Activated T-cell treated with anti-CD3 and anti-CD28 coated beads, Interleukin-2, amount 50 U/mL, for 4 hours (primary cell): ENCODE measurements at regions not wholly inside any gene's neighbourhood (a gene's known extent, or its start where the extent isn't known, plus 50 kb on each side); places are given as distances from the start of the nearest gene placed in this dataset.
"Not testable (repeated sequence)": the region's sequence is repeated elsewhere in the genome, so short reads cannot be mapped to it uniquely, and the experiment has no call there.

Experiments
- ATAC-seq, 2 donors: fragments of 200-7000 bp; cut with Tn5 transposase; one replicate each; pipeline ENCODE4 v1.10.0; 2021
- DNase-seq: peaks from one replicate; pipeline ENCODE4 v3.0.0-alpha.2; 2020
- H3K27me3 Mint-ChIP-seq: one replicate; pipeline ENCODE4 v1.8.0; 2021; ENCODE audit warnings: low read depth, mixed read lengths
- H3K36me3 Mint-ChIP-seq: one replicate; pipeline ENCODE4 v1.8.0; 2022; ENCODE audit warnings: mixed read lengths; ENCODE audit not compliant: insufficient read depth
- H3K4me1 Mint-ChIP-seq: one replicate; pipeline ENCODE4 v1.8.0; 2021; ENCODE audit warnings: low read depth, mixed read lengths
- H3K4me3 Mint-ChIP-seq: one replicate; pipeline ENCODE4 v1.8.0; 2021; ENCODE audit warnings: mild to moderate bottlenecking, moderate library complexity, mixed read lengths
- H3K9me3 Mint-ChIP-seq: one replicate; pipeline ENCODE4 v1.8.0; 2021; ENCODE audit warnings: mixed read lengths

DNA sequence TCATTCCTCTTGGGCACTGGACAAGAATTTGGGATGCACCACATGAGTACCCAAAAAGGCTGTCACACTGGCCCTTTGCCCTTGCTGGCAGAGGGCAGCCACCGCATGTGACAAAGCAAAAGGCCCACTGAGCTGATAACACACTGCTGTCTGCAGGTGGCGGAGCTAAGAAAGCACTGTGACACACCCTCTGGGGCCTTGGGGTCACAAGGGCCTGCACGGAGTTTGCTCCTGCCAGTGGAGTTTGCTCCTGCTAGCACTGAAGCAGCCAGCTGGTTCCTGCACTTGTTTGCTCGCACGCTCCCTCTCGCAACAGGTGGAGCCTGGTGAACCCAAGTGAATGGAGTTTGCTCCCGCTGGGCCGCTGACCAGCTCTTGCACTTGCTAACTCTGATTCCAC lies 132.6 kb downstream of the LCA5 start:
- Mint-ChIP-seq H3K4me3 (no peak overlapping the region), H3K4me1 (no peaks in the 10 kb centered on the region), H3K9me3 (no peaks in the 10 kb centered on the region), H3K27me3 (no peaks in the 10 kb centered on the region), H3K36me3 (no peaks in the 10 kb centered on the region)
- no peak for DNase-seq
- ATAC-seq = no peak

GRCh38 chr6:79404261-79404660 lies 133.0 kb downstream of the LCA5 start:
- Mint-ChIP-seq H3K4me3 (no peak overlapping the region), H3K9me3 (no peaks in the 10 kb centered on the region), H3K4me1 (no peaks in the 10 kb centered on the region), H3K36me3 (no peaks in the 10 kb centered on the region), H3K27me3 (no peaks in the 10 kb centered on the region)
- ATAC-seq (no peak), DNase-seq (no peak)

- ATAC-seq = no peak
- Mint-ChIP-seq H3K4me1 (no peaks in the 10 kb centered on the region), H3K4me3 (no peak overlapping the region), H3K27me3 (no peaks in the 10 kb centered on the region), H3K9me3 (no peaks in the 10 kb centered on the region), H3K36me3 (no peaks in the 10 kb centered on the region)
- no peak for DNase-seq
Observed at GRCh38 chr6:79403563-79403962, 133.7 kb downstream of the LCA5 start.

GRCh38 chr6:79403086-79403485 lies 134.1 kb downstream of the LCA5 start:
- H3K36me3 Mint-ChIP-seq = no peaks in the 10 kb centered on the region
- H3K27me3 Mint-ChIP-seq = no peaks in the 10 kb centered on the region
- no peak overlapping the region for H3K4me3 Mint-ChIP-seq
- no peak for ATAC-seq
- H3K4me1 Mint-ChIP-seq = no peaks in the 10 kb centered on the region
- no peak for DNase-seq
- no peaks in the 10 kb centered on the region for H3K9me3 Mint-ChIP-seq

DNA sequence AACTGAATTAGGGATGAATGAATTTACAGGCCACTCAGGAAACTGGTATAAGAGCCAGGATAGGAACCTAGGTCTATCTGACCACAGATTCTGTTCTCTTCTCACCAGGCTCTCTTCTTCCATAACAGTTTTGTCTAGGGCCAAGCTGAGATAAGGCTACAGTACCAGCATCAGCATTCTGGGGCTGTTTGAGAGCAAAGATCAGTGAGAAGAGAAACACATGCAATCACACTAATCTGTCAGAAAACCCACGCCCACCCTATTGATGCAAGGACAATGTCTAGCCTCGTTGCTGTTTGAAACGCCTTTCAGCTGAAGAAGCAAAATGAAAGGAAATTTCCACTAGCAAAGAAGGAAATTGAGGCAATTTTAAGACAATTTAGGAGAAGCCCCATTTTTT lies 137.7 kb downstream of the LCA5 start:
- DNase-seq (no peak), ATAC-seq (no peak)
- H3K4me3 Mint-ChIP-seq = no peak overlapping the region

GRCh38 chr6:79398617-79399016 lies 138.6 kb downstream of the LCA5 start:
- H3K9me3 Mint-ChIP-seq, H3K4me3 Mint-ChIP-seq, H3K4me1 Mint-ChIP-seq, ATAC-seq, DNase-seq, H3K36me3 Mint-ChIP-seq, H3K27me3 Mint-ChIP-seq: not testable (repeated sequence)

More for the DNA sequence above, 137.7 kb downstream of the LCA5 start:
- Mint-ChIP-seq H3K9me3 (no peaks in the 10 kb centered on the region), H3K36me3 (no peaks in the 10 kb centered on the region), H3K27me3 (peaks cover 2% of the 10 kb centered on the region), H3K4me1 (no peaks in the 10 kb centered on the region)

- Mint-ChIP-seq H3K9me3 (peaks cover 5% of the 10 kb centered on the region), H3K36me3 (no peaks in the 10 kb centered on the region), H3K27me3 (peaks cover 2% of the 10 kb centered on the region), H3K4me1 (no peaks in the 10 kb centered on the region), H3K4me3 (no peak overlapping the region)
- ATAC-seq (no peak), DNase-seq (no peak)
Observed at GRCh38 chr6:79396625-79397024, 140.6 kb downstream of the LCA5 start.

- Mint-ChIP-seq H3K27me3 (peaks cover 2% of the 10 kb centered on the region), H3K36me3 (no peaks in the 10 kb centered on the region), H3K4me1 (no peaks in the 10 kb centered on the region), H3K9me3 (peaks cover 5% of the 10 kb centered on the region), H3K4me3 (no peak overlapping the region)
- DNase-seq (no peak), ATAC-seq (no peak)
Observed at GRCh38 chr6:79394690-79395089, 142.5 kb downstream of the LCA5 start.

- DNase-seq (no peak), ATAC-seq (no peak)
- Mint-ChIP-seq H3K4me3 (no peak overlapping the region), H3K27me3 (peaks cover 2% of the 10 kb centered on the region), H3K36me3 (no peaks in the 10 kb centered on the region), H3K4me1 (no peaks in the 10 kb centered on the region), H3K9me3 (peaks cover 8% of the 10 kb centered on the region)
Observed at GRCh38 chr6:79392094-79392493, 145.1 kb downstream of the LCA5 start.

DNA sequence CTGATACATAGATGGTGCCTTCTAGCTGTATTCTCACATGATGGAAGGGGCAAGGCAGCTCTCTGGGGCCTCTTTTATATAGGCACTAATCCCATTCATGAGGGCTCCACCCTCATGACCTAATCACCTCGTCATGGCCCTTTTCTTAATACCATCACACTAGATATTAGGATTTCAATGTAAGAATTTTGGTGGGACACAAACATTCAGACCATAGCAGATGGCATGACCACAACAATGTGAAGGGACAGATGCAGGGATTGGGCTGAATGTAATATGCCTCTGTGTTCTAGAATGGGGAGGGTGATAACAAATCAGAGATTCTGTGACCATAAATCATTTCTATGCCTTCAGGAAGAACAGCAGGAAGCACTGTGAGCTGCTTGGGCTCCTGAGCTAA lies 145.8 kb downstream of the LCA5 start:
- H3K4me3 Mint-ChIP-seq = no peak overlapping the region
- H3K27me3 Mint-ChIP-seq = peaks cover 2% of the 10 kb centered on the region
- ATAC-seq (no peak), DNase-seq (no peak)
- H3K9me3 Mint-ChIP-seq = peaks cover 8% of the 10 kb centered on the region
- H3K36me3 Mint-ChIP-seq = no peaks in the 10 kb centered on the region
- no peaks in the 10 kb centered on the region for H3K4me1 Mint-ChIP-seq

- Mint-ChIP-seq H3K4me1 (no peaks in the 10 kb centered on the region), H3K27me3 (no peaks in the 10 kb centered on the region), H3K4me3 (no peak overlapping the region), H3K9me3 (peaks cover 4% of the 10 kb centered on the region), H3K36me3 (no peaks in the 10 kb centered on the region)
- ATAC-seq = no peak
- DNase-seq = no peak
Observed at GRCh38 chr6:79385893-79386292, 151.3 kb downstream of the LCA5 start.

- Mint-ChIP-seq H3K4me3 (no peak overlapping the region), H3K27me3 (no peaks in the 10 kb centered on the region), H3K4me1 (no peaks in the 10 kb centered on the region), H3K9me3 (peaks cover 4% of the 10 kb centered on the region), H3K36me3 (no peaks in the 10 kb centered on the region)
- ATAC-seq = no peak
- no peak for DNase-seq
Observed at GRCh38 chr6:79385333-79385732, 150.9 kb upstream of the HMGN3 start.

DNA sequence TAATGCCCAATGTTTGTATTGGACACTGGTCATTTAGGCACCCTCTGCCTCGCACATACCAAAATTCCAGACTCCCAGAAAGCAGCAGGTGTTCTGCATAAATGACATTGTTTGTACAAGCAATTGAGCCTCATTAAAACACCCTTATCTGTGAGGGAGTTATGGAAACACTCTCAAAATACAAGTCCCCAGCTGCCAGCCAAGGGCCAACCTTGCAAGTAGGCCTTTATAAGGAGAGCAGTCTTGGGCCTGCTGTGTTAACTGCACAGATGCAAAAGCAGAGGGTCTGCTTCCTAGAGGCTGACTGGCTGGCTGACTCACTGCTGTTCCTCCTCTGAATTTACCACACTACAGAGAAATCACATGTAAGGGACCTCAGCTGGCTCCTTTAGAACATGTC lies 150.4 kb upstream of the HMGN3 start:
- no peak for DNase-seq
- no peaks in the 10 kb centered on the region for H3K4me1 Mint-ChIP-seq
- H3K27me3 Mint-ChIP-seq = no peaks in the 10 kb centered on the region
- ATAC-seq = no peak
- H3K9me3 Mint-ChIP-seq = peaks cover 4% of the 10 kb centered on the region
- no peaks in the 10 kb centered on the region for H3K36me3 Mint-ChIP-seq
- H3K4me3 Mint-ChIP-seq = no peak overlapping the region

- peaks cover 2% of the 10 kb centered on the region for H3K27me3 Mint-ChIP-seq
- DNase-seq = no peak
- no peaks in the 10 kb centered on the region for H3K36me3 Mint-ChIP-seq
- peaks cover 2% of the 10 kb centered on the region for H3K4me1 Mint-ChIP-seq
- H3K9me3 Mint-ChIP-seq = no peaks in the 10 kb centered on the region
- no peak for ATAC-seq
- no peak overlapping the region for H3K4me3 Mint-ChIP-seq
Observed at GRCh38 chr6:79378957-79379356, 144.5 kb upstream of the HMGN3 start.

DNA sequence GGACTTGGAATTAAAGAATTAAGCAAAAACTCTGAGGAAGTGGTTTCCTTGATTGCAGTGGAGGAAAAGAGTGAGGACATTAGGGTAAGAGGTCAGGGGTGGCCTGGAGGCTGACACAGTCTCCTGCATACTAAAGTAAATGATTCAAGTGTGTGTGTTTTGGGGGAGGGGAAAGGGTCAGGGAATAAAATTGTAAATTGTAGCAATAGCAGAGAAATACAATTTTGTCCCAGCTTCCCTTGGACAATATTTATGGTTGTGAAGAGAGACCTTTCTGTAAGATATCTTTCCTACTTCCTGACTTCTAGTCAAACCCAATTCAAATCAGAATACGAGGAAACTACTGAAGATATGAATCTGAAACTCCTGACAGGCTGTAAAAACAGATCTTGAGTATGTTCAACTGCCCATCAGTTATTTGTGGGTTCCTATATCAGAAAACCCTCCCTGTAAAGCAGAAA lies 143.4 kb upstream of the HMGN3 start:
- Mint-ChIP-seq H3K27me3 (peaks cover 2% of the 10 kb centered on the region), H3K9me3 (no peaks in the 10 kb centered on the region), H3K4me1 (peaks cover 2% of the 10 kb centered on the region), H3K36me3 (no peaks in the 10 kb centered on the region), H3K4me3 (no peak overlapping the region)
- DNase-seq (no peak), ATAC-seq (no peak)

DNA sequence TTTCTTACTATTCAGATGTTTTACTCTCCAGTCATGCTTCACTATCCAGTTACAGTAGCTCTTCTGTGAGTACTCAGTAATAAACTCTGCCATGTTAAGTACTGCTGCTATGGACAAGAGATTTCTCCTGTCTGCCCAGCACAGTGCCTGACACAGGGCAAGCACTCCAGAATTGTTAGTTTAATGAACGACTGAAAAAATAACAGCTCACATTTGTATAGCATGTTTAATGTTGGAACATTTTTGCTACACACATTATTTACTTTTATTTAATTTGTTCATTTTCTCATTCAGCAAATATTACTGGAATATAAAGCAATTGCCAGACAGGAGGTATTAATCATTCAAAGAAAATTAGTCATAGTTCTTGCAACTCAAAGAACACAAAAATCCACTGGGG lies 142.6 kb upstream of the HMGN3 start:
- ATAC-seq = no peak
- Mint-ChIP-seq H3K36me3 (no peaks in the 10 kb centered on the region), H3K4me3 (no peak overlapping the region), H3K27me3 (peaks cover 2% of the 10 kb centered on the region), H3K9me3 (no peaks in the 10 kb centered on the region), H3K4me1 (peaks cover 2% of the 10 kb centered on the region)
- no peak for DNase-seq
